ENCODE measurements at regions not wholly inside any gene's neighbourhood (a gene's known extent, or its start where the extent isn't known, plus 50 kb on each side); places are given as distances from the start of the nearest gene placed in this dataset.

DNA sequence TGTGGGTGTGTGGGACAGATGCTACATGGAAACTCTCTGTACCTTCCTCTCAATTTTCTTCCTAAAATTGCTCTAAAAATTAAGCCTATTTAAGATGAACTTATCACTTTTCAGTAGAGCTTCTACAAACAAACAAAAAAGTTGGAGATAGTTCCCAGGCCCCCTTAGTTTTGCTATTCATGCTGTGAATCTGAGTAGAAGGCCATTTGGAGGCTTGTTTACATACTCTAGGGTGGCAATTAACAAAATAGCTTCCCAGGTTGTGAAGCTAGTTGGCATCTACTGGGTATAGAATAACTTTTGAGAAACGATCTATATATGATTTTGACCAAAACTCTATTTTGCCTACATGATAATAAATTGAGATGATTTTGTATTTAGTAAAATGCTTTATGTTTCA, 541.4 kb upstream of the B3GALT2 start:
- Histone ChIP-seq H3K27me3 (ENCODE audit: insufficient read depth, low read length) (no peaks in the 10 kb centered on the region), H3K4me3 (ENCODE audit: low read length) (no peak overlapping the region), H3K4me1 (ENCODE audit: insufficient read depth, low read length) (no peaks in the 10 kb centered on the region), H3K9me3 (ENCODE audit: low read depth, low read length) (no peaks in the 10 kb centered on the region)

DNA sequence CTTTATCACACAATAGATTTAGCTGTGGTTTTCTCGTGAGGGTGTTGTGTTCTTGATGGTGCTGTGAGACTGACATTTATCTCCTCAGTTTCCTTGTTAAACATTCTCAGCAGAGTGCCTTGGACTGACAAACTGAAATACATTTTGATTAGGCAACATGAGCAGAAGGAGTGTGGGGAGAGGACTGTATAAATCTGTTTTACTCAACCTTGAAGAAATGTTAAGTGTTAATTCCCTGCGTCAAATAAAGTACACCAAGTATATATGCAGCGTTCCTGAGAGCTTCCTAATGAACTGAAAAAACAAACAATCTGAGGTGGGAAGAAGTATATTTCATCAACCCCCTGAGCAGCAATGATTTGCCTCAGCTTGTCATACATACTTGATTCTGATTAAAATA, 540.3 kb upstream of the B3GALT2 start:
- no peak overlapping the region for H3K4me3 ChIP-seq (ENCODE audit: low read length)
- H3K9me3 ChIP-seq (ENCODE audit: low read depth, low read length), result no peaks in the 10 kb centered on the region
- no peaks in the 10 kb centered on the region for H3K27me3 ChIP-seq (ENCODE audit: insufficient read depth, low read length)
- H3K4me1 ChIP-seq (ENCODE audit: insufficient read depth, low read length), result no peaks in the 10 kb centered on the region

GRCh38 chr1:193712392-193712791, 526.0 kb upstream of the B3GALT2 start:
- Histone ChIP-seq H3K9me3 (ENCODE audit: low read depth, low read length) (no peaks in the 10 kb centered on the region), H3K27me3 (ENCODE audit: insufficient read depth, low read length) (no peaks in the 10 kb centered on the region), H3K4me1 (ENCODE audit: insufficient read depth, low read length) (no peaks in the 10 kb centered on the region), H3K4me3 (ENCODE audit: low read length) (no peak overlapping the region)

DNA sequence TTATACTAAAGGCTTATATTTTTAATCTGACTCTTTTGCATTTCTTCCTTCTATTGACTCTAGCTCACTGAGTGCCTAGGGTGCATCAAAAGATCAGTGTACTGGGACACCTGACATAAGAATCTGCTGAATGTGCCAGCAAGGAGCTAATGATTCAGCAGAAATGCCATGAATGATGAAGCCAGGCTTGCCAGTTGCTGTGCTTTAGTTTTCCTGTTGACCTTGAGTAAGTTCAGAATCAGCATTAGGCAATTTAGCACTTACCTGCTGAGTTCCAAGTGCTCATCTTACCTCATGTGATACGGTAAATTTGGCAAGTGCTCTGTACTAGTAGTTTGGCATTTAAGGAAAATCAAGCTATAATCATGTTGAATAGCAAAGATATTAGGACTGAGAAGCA, 523.2 kb upstream of the B3GALT2 start:
- no peak overlapping the region for H3K4me3 ChIP-seq (ENCODE audit: low read length)
- no peaks in the 10 kb centered on the region for H3K4me1 ChIP-seq (ENCODE audit: insufficient read depth, low read length)
- H3K9me3 ChIP-seq (ENCODE audit: low read depth, low read length), result no peaks in the 10 kb centered on the region
- H3K27me3 ChIP-seq (ENCODE audit: insufficient read depth, low read length), result no peaks in the 10 kb centered on the region

- no peaks in the 10 kb centered on the region for H3K27me3 ChIP-seq (ENCODE audit: insufficient read depth, low read length)
- no peaks in the 10 kb centered on the region for H3K4me1 ChIP-seq (ENCODE audit: insufficient read depth, low read length)
- H3K4me3 ChIP-seq (ENCODE audit: low read length), result no peak overlapping the region
- no peaks in the 10 kb centered on the region for H3K9me3 ChIP-seq (ENCODE audit: low read depth, low read length)
These were observed 521.0 kb upstream of the B3GALT2 start for GRCh38 chr1:193707271-193708021.

DNA sequence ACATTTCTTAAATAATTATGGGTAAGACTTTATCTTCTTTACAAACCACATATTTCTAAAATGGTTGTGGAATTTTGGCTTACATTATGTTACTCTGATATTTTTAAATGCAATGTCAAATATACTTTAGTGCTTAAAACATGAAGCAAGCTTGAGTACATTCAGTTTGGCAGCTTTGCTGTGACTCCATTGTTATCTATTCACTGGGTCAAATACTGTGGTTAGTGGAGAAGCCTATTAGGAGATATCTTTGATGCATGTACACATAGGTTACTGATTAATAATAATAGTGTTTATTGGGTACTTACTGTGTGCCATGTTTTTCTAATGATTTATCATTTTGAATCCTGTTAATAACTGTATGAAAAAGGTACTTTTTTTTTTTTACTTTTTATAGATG, 520.4 kb upstream of the B3GALT2 start:
- Histone ChIP-seq H3K9me3 (ENCODE audit: low read depth, low read length) (no peaks in the 10 kb centered on the region), H3K4me1 (ENCODE audit: insufficient read depth, low read length) (no peaks in the 10 kb centered on the region), H3K27me3 (ENCODE audit: insufficient read depth, low read length) (no peaks in the 10 kb centered on the region), H3K4me3 (ENCODE audit: low read length) (no peak overlapping the region)

DNA sequence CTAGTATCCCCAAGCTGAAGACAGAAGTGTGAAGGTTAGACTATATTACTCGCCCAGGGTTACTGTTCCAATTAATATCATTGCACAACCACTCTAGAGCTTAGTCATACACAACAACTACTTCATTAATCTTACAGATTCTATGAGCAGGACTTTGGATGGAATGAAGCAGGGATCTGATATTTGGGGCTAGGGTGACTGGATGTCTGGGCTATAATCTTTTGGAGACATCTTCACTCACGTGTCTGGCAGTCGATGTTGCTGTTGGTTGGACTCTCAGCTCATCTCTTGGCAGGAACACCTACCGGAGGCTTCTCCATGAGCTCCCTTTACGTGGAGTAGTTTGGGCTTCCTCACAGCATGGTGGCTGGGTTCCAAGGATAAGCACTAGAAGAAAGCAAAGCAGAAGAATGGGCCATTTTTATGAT, 519.2 kb upstream of the B3GALT2 start:
- Histone ChIP-seq H3K4me3 (ENCODE audit: low read length) (no peak overlapping the region), H3K4me1 (ENCODE audit: insufficient read depth, low read length) (no peaks in the 10 kb centered on the region), H3K9me3 (ENCODE audit: low read depth, low read length) (no peaks in the 10 kb centered on the region), H3K27me3 (ENCODE audit: insufficient read depth, low read length) (no peaks in the 10 kb centered on the region)

DNA sequence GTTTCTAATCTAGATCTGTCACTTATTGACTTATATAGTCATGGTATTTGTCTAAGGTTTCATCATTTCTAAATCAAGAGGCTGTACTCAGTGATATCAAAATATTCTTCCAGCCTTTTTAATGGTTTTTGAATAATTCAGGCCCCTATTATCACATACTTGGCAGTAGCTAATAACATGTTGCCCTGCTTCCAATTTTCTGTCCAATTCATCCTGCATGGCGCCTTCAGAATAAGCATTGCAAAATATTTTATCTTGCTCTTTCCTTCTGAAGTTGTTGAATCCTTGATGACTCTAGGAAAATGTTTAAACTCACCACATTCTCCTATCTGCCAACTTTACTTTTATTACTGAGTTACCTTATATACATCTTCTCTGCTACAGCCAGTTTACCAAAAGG, 517.2 kb upstream of the B3GALT2 start:
- no peaks in the 10 kb centered on the region for H3K4me1 ChIP-seq (ENCODE audit: insufficient read depth, low read length)
- no peaks in the 10 kb centered on the region for H3K9me3 ChIP-seq (ENCODE audit: low read depth, low read length)
- H3K27me3 ChIP-seq (ENCODE audit: insufficient read depth, low read length), result no peaks in the 10 kb centered on the region
- no peak overlapping the region for H3K4me3 ChIP-seq (ENCODE audit: low read length)

- Histone ChIP-seq H3K4me3 (ENCODE audit: low read length) (no peak overlapping the region), H3K9me3 (ENCODE audit: low read depth, low read length) (no peaks in the 10 kb centered on the region), H3K4me1 (ENCODE audit: insufficient read depth, low read length) (no peaks in the 10 kb centered on the region), H3K27me3 (ENCODE audit: insufficient read depth, low read length) (no peaks in the 10 kb centered on the region)
These were observed 516.7 kb upstream of the B3GALT2 start for GRCh38 chr1:193703121-193703520.

DNA sequence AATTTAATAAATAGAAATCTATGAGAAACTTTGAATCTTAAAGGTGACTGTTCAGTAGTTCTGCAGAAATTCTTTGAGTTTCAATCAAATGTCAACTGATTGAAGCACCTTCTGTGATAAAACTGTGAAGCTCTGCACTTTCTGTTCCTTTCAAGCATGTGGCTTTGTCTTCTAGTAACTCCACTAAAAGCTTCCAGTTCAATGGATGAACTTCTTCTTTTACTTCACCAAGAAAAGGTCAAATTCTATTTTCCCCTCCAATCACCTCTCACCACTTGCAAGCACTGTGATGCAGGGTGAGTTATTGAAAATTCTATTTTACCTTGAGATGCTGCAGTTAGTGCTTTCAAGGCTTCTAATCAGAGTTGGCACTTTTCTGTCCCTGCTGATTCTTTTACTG, 515.3 kb upstream of the B3GALT2 start:
- Histone ChIP-seq H3K4me1 (ENCODE audit: insufficient read depth, low read length) (no peaks in the 10 kb centered on the region), H3K4me3 (ENCODE audit: low read length) (no peak overlapping the region), H3K9me3 (ENCODE audit: low read depth, low read length) (no peaks in the 10 kb centered on the region), H3K27me3 (ENCODE audit: insufficient read depth, low read length) (no peaks in the 10 kb centered on the region)

- Histone ChIP-seq H3K4me1 (ENCODE audit: insufficient read depth, low read length) (no peaks in the 10 kb centered on the region), H3K4me3 (ENCODE audit: low read length) (no peak overlapping the region), H3K27me3 (ENCODE audit: insufficient read depth, low read length) (no peaks in the 10 kb centered on the region), H3K9me3 (ENCODE audit: low read depth, low read length) (no peaks in the 10 kb centered on the region)
These were observed 514.4 kb upstream of the B3GALT2 start for GRCh38 chr1:193700710-193701355.

DNA sequence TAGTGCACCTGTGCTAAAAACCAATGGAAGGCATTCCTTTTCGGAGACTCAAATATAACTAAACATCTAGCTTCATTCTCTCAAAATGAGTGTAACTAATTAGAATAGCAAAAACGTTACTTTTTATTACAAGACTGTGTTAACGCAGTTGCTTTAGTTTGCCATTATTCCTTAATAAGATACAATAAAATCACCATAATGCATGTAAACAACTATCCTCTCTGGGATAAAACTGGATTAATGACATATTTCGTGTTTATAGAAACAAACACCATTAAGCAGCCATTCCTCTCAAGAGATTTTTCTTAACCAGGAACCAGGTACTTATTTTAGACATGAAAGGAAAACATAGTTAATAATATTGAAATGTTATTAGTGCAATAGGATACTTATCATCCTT, 512.8 kb upstream of the B3GALT2 start:
- no peaks in the 10 kb centered on the region for H3K4me1 ChIP-seq (ENCODE audit: insufficient read depth, low read length)
- H3K4me3 ChIP-seq (ENCODE audit: low read length), result no peak overlapping the region
- H3K27me3 ChIP-seq (ENCODE audit: insufficient read depth, low read length), result no peaks in the 10 kb centered on the region
- no peaks in the 10 kb centered on the region for H3K9me3 ChIP-seq (ENCODE audit: low read depth, low read length)

DNA sequence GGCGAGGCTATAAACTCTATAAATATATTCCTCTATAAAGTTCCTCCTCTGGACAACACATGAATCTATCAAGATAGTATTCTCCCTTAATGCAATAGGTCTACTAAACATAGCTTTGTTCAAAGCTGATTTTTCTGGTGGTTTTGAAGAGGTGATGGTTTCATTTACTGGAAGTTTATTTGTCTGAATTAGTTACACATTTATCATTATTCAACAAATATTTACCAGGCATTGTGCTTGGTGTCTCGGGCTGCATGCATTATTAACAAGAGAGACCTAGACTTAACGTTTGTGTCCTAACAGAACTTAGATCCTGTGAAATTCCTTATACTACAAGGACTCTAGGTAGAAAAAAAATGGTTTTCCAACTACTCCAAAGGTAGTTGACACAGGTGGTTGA, 511.4 kb upstream of the B3GALT2 start:
- Histone ChIP-seq H3K9me3 (ENCODE audit: low read depth, low read length) (no peaks in the 10 kb centered on the region), H3K27me3 (ENCODE audit: insufficient read depth, low read length) (no peaks in the 10 kb centered on the region), H3K4me3 (ENCODE audit: low read length) (no peak overlapping the region), H3K4me1 (ENCODE audit: insufficient read depth, low read length) (no peaks in the 10 kb centered on the region)

DNA sequence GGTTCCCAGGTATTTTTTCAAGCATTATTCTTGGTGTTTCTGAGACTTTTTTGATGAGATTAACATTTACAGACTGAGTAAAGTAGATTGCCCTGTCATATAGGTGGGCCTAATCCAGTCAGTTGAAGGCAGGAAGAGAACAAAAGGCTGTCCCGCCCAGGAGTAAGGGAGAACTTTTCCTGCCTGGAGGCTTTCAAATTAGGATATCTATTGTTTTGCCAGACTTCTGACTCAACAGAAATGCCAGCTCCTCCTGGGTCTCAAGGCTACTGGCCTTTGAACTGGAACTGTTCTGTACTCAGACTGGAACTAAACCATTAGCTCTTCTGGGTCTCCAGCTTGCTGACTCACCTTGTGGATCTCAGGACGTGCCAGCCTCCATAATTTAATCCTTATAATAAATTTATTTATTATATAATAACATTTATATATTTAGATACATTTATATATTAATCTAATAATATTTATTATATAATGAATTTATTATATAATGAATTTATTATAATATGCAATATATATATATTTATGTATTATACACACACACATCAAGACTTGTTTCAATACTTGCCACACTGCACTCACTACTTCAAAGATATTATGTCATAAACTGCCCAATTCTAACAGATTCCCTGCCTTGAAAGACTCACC, 510.8 kb upstream of the B3GALT2 start:
- Histone ChIP-seq H3K9me3 (ENCODE audit: low read depth, low read length) (no peaks in the 10 kb centered on the region), H3K4me1 (ENCODE audit: insufficient read depth, low read length) (no peaks in the 10 kb centered on the region), H3K4me3 (ENCODE audit: low read length) (no peak overlapping the region), H3K27me3 (ENCODE audit: insufficient read depth, low read length) (no peaks in the 10 kb centered on the region)

DNA sequence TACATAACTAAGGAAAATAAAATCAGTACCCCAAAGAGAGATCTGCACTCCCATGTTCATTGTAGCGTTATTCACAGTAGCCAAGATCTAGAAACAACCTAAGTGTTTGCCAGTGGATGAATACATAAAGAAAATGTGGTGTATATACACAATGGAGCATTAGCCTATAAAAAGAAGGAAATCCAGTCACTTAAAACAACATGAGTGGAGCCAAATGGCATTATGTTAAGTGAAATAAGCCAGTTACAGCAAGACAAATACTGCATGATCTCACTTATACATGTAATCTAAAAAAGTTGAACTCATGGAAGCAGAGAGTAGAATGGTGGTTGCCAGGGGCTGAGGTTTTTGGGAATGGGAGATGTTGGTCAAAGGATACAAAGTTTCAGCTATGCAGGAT, 508.3 kb upstream of the B3GALT2 start:
- no peaks in the 10 kb centered on the region for H3K9me3 ChIP-seq (ENCODE audit: low read depth, low read length)
- H3K4me3 ChIP-seq (ENCODE audit: low read length), result no peak overlapping the region
- H3K4me1 ChIP-seq (ENCODE audit: insufficient read depth, low read length), result no peaks in the 10 kb centered on the region
- no peaks in the 10 kb centered on the region for H3K27me3 ChIP-seq (ENCODE audit: insufficient read depth, low read length)

DNA sequence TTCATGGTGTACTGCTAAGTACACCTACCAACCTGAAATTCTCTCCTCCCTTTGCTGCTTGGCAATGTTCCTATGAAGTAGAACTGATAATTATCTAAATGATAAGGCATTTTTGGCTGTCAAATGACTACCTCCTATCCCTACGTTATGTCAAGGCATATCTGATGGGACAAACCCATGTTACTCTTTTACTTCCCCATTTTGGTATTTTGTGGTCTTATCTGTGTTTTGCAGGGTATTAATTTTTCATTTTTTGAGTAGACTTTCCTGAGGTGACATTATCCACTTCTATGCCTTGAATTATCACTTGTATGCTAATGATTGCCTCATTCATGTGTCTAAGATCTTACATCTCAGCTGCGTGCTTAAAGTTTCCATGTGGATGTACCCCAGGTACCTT, 499.6 kb upstream of the B3GALT2 start:
- Histone ChIP-seq H3K27me3 (ENCODE audit: insufficient read depth, low read length) (no peaks in the 10 kb centered on the region), H3K4me1 (ENCODE audit: insufficient read depth, low read length) (no peaks in the 10 kb centered on the region), H3K9me3 (ENCODE audit: low read depth, low read length) (no peaks in the 10 kb centered on the region), H3K4me3 (ENCODE audit: low read length) (no peak overlapping the region)

Measured in mononuclear cell (primary cell).